NOMO-1 treated with DMSO at 0.1 percent for 48 hours (cell line): ENCODE measurements at regions not wholly inside any gene's neighbourhood (a gene's known extent, or its start where the extent isn't known, plus 50 kb on each side); places are given as distances from the start of the nearest gene placed in this dataset.
"Not testable (repeated sequence)": the region's sequence is repeated elsewhere in the genome, so short reads cannot be mapped to it uniquely, and the experiment has no call there.

Source experiments
- DNase-seq: peaks from one replicate; lab custom pipeline; 2025; ENCODE audit not compliant: unreplicated experiment; lab: John Stamatoyannopoulos, UW

- DNase-seq = no peak
Observed at GRCh38 chrX:10676235-10676957, 56.0 kb upstream of the MID1 start.

DNA sequence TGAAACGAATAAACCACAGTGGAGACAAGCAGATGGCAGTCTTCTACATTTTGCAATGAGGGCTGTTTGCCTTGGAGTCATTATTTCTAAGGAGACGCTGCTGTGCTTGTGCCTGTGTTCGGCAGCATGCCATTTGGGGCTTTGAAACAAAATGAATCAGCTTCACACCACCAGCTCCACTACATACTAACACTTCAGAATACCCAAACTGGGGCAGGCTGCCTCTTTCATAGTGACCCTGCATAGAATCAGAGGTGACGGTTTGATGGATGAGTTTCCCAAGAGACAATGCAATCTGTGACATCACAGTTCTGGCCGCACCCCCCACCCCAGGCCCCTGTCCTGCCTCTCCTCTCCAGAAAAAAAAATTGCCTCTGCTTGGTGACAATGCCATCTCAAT, 57.1 kb upstream of the MID1 start:
- DNase-seq = no peak

DNA sequence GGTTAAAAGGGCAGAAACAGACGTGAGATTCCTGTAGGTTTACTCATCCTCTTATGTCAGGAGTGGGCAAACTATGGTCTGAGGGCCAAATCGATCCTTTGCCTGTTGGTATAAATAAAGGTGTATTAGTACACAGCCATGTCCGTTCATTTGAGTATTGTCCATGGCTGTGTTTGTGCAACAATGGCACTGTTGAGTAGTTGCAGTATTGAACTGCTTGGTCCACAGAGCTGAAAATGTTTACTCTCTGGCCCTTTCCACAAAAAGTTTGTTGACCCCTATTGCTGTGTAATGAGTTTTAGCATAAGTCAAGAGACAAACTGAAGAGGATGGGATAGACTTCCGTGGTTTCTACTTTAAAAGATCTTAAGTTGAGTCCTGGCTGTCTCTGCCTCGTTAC, 59.0 kb upstream of the MID1 start:
- no peak for DNase-seq

- no peak for DNase-seq
Observed at GRCh38 chrX:10681167-10681566, 60.8 kb upstream of the MID1 start.

DNA sequence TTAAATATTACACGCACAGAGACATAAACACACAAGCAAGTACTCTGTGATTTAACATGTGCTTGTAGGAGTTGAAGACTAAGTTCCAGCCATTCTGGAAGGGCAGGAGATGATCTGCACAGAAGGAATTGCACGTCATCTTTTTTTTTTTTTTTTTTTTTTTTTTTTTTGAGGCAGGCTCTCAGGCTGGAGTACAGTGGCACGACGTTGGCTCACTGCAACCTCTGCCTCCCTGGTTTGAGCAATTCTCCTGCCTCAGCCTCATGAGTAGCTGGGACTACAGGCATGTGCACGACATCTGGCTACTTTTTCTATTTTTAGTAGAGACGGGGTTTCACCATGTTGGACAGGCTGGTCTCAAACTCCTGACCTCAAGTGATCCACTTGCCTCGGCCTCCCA, 63.2 kb upstream of the MID1 start:
- not testable (repeated sequence) for DNase-seq

DNA sequence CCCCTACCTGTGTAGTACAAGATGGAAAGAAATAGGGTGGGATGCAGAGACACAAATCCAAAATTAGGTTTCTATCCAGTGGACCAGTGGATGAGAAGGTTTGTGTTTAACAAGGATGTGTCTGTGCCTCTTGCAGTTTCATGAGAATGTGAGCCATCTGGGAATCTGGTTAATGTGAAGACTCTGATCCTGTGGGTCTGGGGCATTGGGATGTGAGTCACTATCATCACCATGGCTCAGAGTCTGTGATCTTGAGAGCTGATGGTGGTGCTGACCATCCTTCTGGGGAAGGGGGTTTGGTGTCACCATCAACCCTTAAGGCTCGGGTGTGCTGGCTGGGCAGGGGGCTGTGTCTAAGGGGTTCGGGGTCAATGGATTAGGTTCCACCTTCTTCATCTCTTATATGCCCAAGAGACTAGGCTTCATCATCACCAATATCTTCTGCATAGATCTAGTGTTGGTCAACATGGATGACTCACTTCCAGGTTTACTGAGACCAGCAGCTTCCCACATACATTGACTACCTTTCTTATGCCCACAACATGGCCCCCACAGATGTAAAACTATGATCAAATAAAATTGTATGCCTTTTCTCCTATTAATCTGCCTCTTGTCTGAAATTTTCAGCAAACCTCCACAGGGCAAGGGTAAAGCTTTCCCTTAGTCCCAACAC, 65.7 kb upstream of the MID1 start:
- no peak for DNase-seq

DNA sequence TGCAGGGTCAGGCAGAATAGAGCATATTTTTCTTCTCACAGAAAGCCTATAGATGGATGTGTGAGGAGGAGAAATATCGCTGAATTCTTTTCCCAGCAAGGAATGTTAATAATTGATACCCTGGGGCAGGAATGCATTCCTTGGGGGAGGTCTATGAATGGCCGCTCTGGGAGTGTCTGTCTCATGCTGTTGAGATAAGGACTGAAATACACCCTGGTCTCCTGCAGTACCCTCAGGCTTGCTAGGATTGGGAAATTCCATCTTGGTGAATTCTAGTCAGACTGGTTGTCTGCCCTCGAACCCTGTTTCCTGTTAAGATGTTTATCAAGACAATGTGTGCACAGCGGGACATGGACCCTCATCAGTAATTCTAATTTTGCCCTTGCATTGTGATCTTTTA, 71.4 kb upstream of the MID1 start:
- DNase-seq = not testable (repeated sequence)

DNA sequence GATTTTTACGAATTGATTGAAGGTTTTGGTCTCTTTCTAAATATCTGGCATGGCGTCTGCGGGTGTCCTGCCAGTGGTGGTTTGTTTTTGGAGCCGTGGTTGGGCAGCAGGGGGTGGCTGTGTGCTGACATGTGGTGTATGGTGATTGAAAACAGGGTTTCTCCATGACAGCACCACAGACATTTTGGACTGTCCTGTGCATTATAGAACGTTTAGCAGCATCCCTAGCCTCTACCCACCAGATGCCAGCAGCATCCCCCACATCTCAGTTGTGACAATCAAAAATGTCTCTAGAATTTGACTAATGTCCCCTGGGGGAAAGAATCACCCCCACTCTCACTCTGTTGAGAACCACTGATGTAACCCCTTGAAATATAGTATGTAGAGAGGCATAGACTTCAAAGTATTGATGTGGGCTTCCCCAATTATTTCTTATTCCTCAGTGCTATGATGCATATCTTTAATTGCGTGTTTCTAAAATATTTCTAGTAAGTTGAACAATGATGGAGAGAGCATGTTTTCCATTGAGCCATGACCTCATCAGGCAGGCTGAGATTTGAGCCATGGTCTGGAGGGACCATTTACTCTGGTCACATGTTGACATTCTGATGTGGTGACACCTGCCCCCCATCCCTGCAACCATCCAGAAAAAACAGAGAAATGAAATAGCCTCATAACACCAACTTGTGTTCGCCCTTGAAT, 77.4 kb upstream of the MID1 start:
- DNase-seq = no peak

DNA sequence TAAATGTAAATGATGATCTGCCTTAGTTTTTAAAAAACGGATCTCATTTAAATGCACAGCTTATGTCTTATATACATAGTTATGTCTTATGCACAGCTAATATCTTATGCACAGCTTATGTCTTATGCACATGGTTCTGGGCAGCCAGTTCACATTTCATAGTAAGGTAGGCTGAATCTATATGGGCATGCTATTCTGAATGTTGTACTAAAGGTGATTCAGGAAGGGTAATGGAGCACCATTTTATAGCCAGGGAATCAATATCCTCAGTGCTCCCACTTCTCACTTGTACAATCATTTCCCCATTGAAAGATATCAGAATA, 77.9 kb upstream of the MID1 start:
- DNase-seq = no peak

- DNase-seq = peak; percentile 43
Observed at GRCh38 chrX:10702031-10702430, 81.6 kb upstream of the MID1 start.

DNA sequence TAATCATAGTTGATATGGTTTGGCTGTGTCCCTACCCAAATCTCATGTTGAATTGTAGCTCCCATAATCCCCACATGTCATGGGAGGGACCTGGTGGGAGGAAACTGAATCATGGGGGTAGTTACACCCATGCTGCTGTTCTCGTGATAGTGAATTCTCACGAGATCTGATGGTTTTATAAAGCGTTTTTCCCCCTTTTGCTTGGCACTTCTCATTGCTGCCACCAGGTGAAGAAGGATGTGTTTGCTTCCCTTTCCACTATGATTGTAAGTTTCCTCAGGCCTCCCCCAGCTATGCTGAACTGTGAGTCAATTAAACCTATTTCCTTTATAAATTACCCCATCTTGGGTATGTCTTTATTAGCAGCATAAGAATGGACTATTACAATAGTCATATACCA, 86.0 kb upstream of the MID1 start:
- not testable (repeated sequence) for DNase-seq

DNA sequence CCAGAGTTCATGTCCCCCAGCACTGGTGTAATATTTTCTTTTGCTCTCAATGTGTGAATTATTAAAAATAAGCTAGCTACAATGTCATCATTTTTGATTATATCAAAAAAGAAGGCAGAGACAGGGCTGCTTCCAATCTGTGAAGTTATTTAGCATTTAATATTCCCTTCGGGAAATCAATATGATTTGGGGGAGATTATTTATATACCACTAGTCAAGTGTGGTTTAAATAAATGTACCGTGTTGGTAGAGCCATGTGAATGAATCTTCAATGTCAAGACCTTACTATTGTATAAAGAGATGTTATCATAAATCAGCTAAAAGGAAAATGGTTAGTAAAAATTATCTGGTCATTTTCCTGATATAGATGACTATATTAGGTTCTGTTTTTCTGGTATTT, 87.4 kb upstream of the MID1 start:
- no peak for DNase-seq

DNA sequence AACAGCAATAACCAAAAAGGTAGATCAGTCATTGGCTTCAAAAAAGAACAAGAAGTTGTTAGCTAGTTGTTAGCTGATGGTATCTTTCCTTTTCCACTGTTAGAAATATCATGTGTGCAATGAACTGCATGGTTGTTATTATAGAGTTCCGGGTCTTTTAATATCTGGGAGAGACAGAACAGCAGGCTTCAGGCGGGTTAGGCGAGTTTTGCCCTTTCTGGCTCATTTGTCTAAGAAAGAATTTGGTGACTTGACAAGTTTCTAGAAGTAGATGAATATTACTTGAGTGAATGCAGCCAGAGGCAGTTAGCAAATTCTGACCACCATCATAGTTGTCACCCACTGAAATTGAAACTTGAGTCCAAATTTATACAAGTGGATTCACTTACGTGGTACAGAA, 88.9 kb upstream of the MID1 start:
- no peak for DNase-seq

GRCh38 chrX:10714531-10714930, 94.1 kb upstream of the MID1 start:
- no peak for DNase-seq

DNA sequence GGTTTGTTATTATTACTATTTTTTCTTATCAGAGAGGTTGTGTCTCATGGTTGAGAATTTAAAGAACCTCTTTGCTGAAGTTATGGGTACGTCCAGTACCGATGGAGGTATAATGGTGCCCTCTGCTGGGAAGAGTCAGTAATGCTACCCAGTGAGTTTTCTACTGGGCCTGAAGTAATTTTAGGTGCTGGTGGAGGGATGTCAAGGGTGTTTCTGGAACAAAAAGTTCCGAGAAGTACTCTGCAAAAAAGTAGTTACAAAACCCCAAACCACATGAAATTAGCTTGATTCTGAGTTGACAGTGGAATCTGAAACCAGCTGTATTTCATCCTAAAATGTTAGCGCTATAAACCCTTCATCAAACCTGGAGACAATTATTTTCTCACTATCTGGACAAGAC, 102.5 kb upstream of the MID1 start:
- peak; percentile 21 for DNase-seq

DNA sequence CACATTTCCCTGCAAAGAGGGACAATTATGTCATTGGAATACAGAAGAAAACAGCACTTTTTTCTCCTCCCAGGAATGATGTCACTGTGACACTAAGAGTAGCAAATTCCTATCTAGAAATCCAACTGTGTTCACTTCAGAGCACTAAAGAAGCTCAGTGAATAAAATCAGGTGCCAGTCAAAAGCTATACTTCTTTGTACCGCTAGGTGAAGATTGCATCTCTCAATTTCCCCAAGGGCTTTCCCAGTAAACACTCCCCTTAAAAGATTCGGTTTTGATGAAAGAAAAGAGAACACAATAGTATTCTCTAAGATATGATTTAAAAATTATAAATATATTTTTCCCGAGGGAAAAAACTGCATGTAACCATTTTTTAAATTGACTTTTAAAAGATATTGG, 104.7 kb upstream of the MID1 start:
- no peak for DNase-seq

DNA sequence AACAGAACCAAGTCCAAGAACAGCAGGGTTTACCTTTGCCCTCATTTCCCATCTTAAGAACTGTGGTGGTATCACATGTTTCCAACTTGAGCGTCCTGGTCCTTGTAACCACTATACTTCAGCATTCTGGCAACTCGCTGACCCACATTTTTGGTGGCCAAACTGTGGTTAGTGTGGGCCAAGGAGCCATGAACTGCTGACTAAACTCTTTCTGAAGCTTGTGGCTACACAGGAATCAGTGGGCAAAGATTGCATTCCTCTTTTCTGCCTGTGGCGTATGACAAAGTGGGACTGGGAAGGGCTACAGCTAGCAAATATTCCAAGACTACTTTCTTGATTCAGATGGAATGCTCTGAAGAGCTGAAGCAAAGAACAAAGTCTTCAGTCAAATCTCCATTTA, 106.3 kb upstream of the MID1 start:
- DNase-seq = no peak

DNA sequence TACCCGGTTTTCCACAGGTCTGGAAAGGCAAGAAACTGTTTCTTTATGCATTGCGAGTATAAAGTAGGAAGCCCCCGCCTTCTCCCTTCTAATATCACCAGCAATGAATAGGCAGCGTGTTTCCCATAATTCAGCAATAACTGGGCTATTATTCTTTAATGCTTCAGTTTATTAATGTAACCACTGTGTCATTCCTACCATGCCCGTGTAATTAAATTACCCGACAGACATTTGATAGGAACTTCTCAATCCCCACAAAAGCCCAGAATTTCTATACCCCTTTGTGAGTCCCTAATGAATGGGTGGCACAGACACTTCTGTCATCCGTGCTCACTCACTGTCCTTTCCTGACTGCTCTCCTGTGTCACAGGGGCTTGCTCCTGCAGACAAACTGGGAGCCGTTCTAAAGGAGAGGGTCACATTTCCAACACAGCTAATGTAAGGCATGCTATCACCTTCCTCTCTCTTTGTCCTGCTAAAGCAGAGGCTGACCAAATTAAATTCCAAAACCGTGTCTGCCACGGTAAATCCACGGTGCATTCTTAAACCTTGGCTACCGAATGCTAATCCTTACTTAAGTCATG, 108.5 kb upstream of the MID1 start:
- no peak for DNase-seq

GRCh38 chrX:10739426-10739825, 119.0 kb upstream of the MID1 start:
- DNase-seq = no peak

DNA sequence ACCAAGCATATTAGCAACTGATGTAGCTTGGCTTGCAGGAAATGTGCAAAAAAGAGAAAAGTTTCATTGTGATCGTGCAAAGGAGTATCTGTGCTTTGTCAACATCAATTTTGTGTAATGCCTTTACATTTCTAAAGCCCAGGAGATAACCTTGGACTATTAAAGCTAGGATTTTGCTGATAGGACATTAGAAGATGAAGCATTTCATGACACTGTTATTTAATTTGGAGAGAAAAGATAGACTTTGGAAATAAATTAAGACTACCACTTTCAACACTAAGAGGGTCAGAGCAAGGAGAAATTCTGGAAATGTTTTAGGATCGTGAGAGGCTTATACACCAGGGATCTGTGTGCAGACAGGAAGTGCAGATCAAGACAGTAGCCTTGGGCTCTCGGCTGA, 120.6 kb upstream of the MID1 start:
- DNase-seq = no peak

DNA sequence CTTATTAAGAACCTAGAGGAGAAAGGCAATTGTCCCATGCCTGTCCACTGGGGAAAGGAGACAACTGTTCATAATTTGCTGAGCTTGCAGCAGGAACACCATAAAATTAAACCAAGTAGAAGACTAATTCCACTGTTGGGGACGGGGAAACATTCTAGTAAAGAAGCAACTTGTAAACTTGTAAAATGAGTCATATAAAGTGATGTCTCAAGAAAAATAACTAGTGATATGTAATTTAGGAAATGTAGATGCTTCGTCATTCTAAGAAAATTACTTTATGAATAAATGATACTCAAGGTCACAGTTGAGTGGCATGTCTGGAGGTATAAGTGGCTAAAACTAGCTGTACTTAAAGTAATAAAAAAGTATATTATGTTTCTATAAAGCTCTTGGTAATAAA, 121.2 kb upstream of the MID1 start:
- no peak for DNase-seq

DNA sequence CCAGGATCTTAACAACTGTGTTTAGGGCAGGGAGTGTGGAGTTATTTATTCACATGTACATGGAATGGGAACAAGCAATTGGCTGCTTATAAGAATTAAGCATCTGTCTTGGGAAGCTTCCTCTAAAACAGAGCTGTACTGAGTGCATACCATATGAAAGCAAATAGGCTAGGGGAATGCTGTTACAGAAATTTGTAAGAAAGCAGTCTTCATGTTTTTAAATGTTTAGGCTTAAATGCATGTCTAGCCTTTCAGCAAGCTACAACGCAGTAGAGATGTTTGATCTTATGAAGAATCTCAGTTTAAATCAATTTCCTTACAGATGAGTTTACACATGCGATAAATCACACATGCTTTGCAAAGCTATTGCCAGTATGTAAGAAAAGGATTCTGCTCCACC, 123.1 kb upstream of the MID1 start:
- DNase-seq = no peak
